Posterior vena cava (tissue), 2 donors: ENCODE measurements at regions not wholly inside any gene's neighbourhood (a gene's known extent, or its start where the extent isn't known, plus 50 kb on each side); places are given as distances from the start of the nearest gene placed in this dataset.

ENCODE experiments used
- DNase-seq: peaks from one replicate; pipeline ENCODE4 v3.0.0-alpha.2; 2020; ENCODE audit warnings: low spot score
- intact Hi-C, 2 donors: fragments of 100-400 bp; cut with DNase I; formaldehyde crosslinking; loops; one replicate each; pipeline versions ENCODE4 v1.14.1 to v1.14.2; 2022 to 2023
- donor health status: DM: yes; HTN: yes; CAD: no.
- donor health status: DM: yes; HTN: yes; CAD: no.

- intact Hi-C loops: no loop called here
- DNase-seq: no peak
Observed at GRCh38 chr18:55863391-55863706, 275.4 kb upstream of the TCF4 start.

- intact Hi-C loops: no loop called here
- no peak for DNase-seq
Observed at GRCh38 chr18:55862693-55863390, 274.9 kb upstream of the TCF4 start.

GRCh38 chr18:55861266-55861665 is 273.3 kb upstream of the TCF4 start:
- DNase-seq: no peak
- intact Hi-C loops: no loop called here

GRCh38 chr18:55858661-55859515 is 270.9 kb upstream of the TCF4 start:
- DNase-seq: no peak
- intact Hi-C loops: no loop called here

- intact Hi-C loops: no loop called here
- DNase-seq: no peak
Observed at GRCh38 chr18:55857956-55858355, 270.0 kb upstream of the TCF4 start.

GRCh38 chr18:55857409-55857808 is 269.4 kb upstream of the TCF4 start:
- intact Hi-C loops: no loop called here
- no peak for DNase-seq

- DNase-seq: no peak
- intact Hi-C loops: no loop called here
Observed at GRCh38 chr18:55856679-55857078, 268.7 kb upstream of the TCF4 start.

GRCh38 chr18:55856229-55856628 is 268.2 kb upstream of the TCF4 start:
- intact Hi-C loops: no loop called here
- no peak for DNase-seq

- DNase-seq: no peak
- intact Hi-C loops: no loop called here
Observed at GRCh38 chr18:55853268-55853667, 265.3 kb upstream of the TCF4 start.

GRCh38 chr18:55850904-55851303 is 262.9 kb upstream of the TCF4 start:
- no peak for DNase-seq
- intact Hi-C loops: no loop called here

GRCh38 chr18:55849391-55849790 is 261.4 kb upstream of the TCF4 start:
- no peak for DNase-seq
- intact Hi-C loops: no loop called here

GRCh38 chr18:55847960-55848359 is 260.0 kb upstream of the TCF4 start:
- intact Hi-C loops: no loop called here
- DNase-seq: no peak

- no peak for DNase-seq
- intact Hi-C loops: no loop called here
Observed at GRCh38 chr18:55845221-55845620, 257.2 kb upstream of the TCF4 start.

- intact Hi-C loops: no loop called here
- no peak for DNase-seq
Observed at GRCh38 chr18:55844382-55844781, 256.4 kb upstream of the TCF4 start.

- intact Hi-C loops: no loop called here
Observed at GRCh38 chr18:55841314-55841713, 253.3 kb upstream of the TCF4 start.

GRCh38 chr18:55840601-55841170 is 252.7 kb upstream of the TCF4 start:
- intact Hi-C loops: no loop called here

More at GRCh38 chr18:55841314-55841713, 253.3 kb upstream of the TCF4 start:
- DNase-seq: no peak

GRCh38 chr18:55839343-55839742 is 251.4 kb upstream of the TCF4 start:
- no peak for DNase-seq
- intact Hi-C loops: no loop called here

More at GRCh38 chr18:55840601-55841170, 252.7 kb upstream of the TCF4 start:
- DNase-seq: no peak

- no peak for DNase-seq
- intact Hi-C loops: no loop called here
Observed at GRCh38 chr18:55838841-55839240, 250.8 kb upstream of the TCF4 start.

GRCh38 chr18:55838319-55838718 is 250.3 kb upstream of the TCF4 start:
- no peak for DNase-seq
- intact Hi-C loops: no loop called here

GRCh38 chr18:55833543-55833942 is 245.6 kb upstream of the TCF4 start:
- intact Hi-C loops: no loop called here
- no peak for DNase-seq

- no peak for DNase-seq
- intact Hi-C loops: no loop called here
Observed at GRCh38 chr18:55830544-55830943, 242.6 kb upstream of the TCF4 start.
